H9 (cell line): ENCODE measurements at regions not wholly inside any gene's neighbourhood (a gene's known extent, or its start where the extent isn't known, plus 50 kb on each side); places are given as distances from the start of the nearest gene placed in this dataset.

Experiments
- DNase-seq: peaks from one replicate; pipeline ENCODE4 v3.0.0-alpha.2; 2017
- H2AFZ ChIP-seq: one replicate; pipeline ENCODE4 v1.6.1; 2013; ENCODE audit warnings: mild to moderate bottlenecking, low read length, control low read depth, moderate library complexity
- H2AK5ac ChIP-seq: 2 replicates; pipeline ENCODE4 v1.6.1; 2013; ENCODE audit warnings: low read length, control low read depth, mixed read lengths; ENCODE audit not compliant: insufficient read length
- H2BK120ac ChIP-seq: one replicate; pipeline ENCODE4 v1.6.1; 2013; ENCODE audit warnings: low read depth, mild to moderate bottlenecking, low read length, control low read depth, inconsistent platforms; ENCODE audit not compliant: poor library complexity, severe bottlenecking
- H2BK12ac ChIP-seq: 2 replicates; pipeline ENCODE4 v1.6.1; 2013; ENCODE audit warnings: low read length, control low read depth, mixed read lengths, low read depth; ENCODE audit not compliant: insufficient read length
- H2BK15ac ChIP-seq: 2 replicates; pipeline ENCODE4 v1.6.1; 2013; ENCODE audit warnings: low read depth, low read length, control low read depth
- H2BK20ac ChIP-seq: one replicate; pipeline ENCODE4 v1.6.1; 2013; ENCODE audit warnings: low read depth, mild to moderate bottlenecking, low read length, control low read depth, inconsistent platforms; ENCODE audit not compliant: poor library complexity, severe bottlenecking
- H2BK5ac ChIP-seq: 2 replicates; pipeline ENCODE4 v1.6.1; 2013; ENCODE audit warnings: low read length, control low read depth, mixed read lengths; ENCODE audit not compliant: insufficient read length
- H3K14ac ChIP-seq: 2 replicates; pipeline ENCODE4 v1.6.1; 2013; ENCODE audit warnings: low read length, control low read depth; ENCODE audit not compliant: insufficient read depth
- H3K18ac ChIP-seq: 2 replicates; pipeline ENCODE4 v1.6.1; 2013; ENCODE audit warnings: low read depth, mild to moderate bottlenecking, mixed read lengths, low read length, control low read depth; ENCODE audit not compliant: insufficient read length
- H3K23ac ChIP-seq: 2 replicates; pipeline ENCODE4 v1.6.1; 2013; ENCODE audit warnings: low read length, control low read depth, mixed read lengths, low read depth; ENCODE audit not compliant: insufficient read length
- H3K23me2 ChIP-seq: 2 replicates; pipeline ENCODE4 v1.6.1; 2013; ENCODE audit warnings: low read depth, mild to moderate bottlenecking, mixed read lengths, low read length, control low read depth; ENCODE audit not compliant: insufficient read length, poor library complexity, severe bottlenecking
- H3K27ac ChIP-seq: 2 replicates; pipeline ENCODE4 v1.5.1; 2013; ENCODE audit warnings: low read length, control low read depth, mixed read lengths, low read depth; ENCODE audit not compliant: insufficient read length
- H3K27me3 ChIP-seq: 2 replicates; pipeline ENCODE4 v1.6.1; 2013; ENCODE audit warnings: low read length, control low read depth, inconsistent platforms; ENCODE audit not compliant: insufficient read depth
- H3K4ac ChIP-seq: 2 replicates; pipeline ENCODE4 v1.6.1; 2013; ENCODE audit warnings: low read depth, mild to moderate bottlenecking, control low read depth, inconsistent platforms, low read length, moderate library complexity
- H3K4me1 ChIP-seq: 2 replicates; pipeline ENCODE4 v1.6.1; 2013; ENCODE audit warnings: low read length, control low read depth, inconsistent platforms; ENCODE audit not compliant: insufficient read depth
- H3K4me2 ChIP-seq: 2 replicates; pipeline ENCODE4 v1.6.1; 2013; ENCODE audit warnings: low read length, control low read depth, mixed read lengths; ENCODE audit not compliant: insufficient read length, insufficient read depth
- H3K56ac ChIP-seq: 2 replicates; pipeline ENCODE4 v1.6.1; 2013; ENCODE audit warnings: low read depth, mild to moderate bottlenecking, mixed read lengths, low read length, control low read depth; ENCODE audit not compliant: insufficient read length
- H3K79me1 ChIP-seq: 2 replicates; pipeline ENCODE4 v1.6.1; 2013; ENCODE audit warnings: low read depth, mild to moderate bottlenecking, moderate library complexity, low read length, control low read depth, inconsistent platforms; ENCODE audit not compliant: insufficient read depth, poor library complexity, severe bottlenecking
- H3K79me2 ChIP-seq: 2 replicates; pipeline ENCODE4 v1.6.1; 2013; ENCODE audit warnings: low read length, control low read depth, inconsistent platforms; ENCODE audit not compliant: insufficient read depth
- H3K9ac ChIP-seq: 2 replicates; pipeline ENCODE4 v1.6.1; 2013; ENCODE audit warnings: low read length, control low read depth, mixed read lengths; ENCODE audit not compliant: insufficient read length; ENCODE audit errors: extremely low read depth
- H3K9me3 ChIP-seq: one replicate; pipeline ENCODE4 v1.6.1; 2013; ENCODE audit warnings: low read depth, low read length, inconsistent platforms; ENCODE audit not compliant: control insufficient read depth
- H3T11ph ChIP-seq: one replicate; pipeline ENCODE4 v1.6.1; 2013; ENCODE audit warnings: mild to moderate bottlenecking, low read length, control low read depth, inconsistent platforms
- H4K20me1 ChIP-seq: one replicate; pipeline ENCODE4 v1.6.1; 2013; ENCODE audit not compliant: control insufficient read depth, insufficient read length, insufficient read depth
- H4K5ac ChIP-seq: 2 replicates; pipeline ENCODE4 v1.6.1; 2013; ENCODE audit warnings: low read depth, mild to moderate bottlenecking, mixed read lengths, low read length, control low read depth; ENCODE audit not compliant: insufficient read length
- H4K8ac ChIP-seq: replicated peaks from 2 replicates; pipeline ENCODE4 v1.6.1; 2013; ENCODE audit warnings: low read length, control low read depth, mixed read lengths, low read depth; ENCODE audit not compliant: insufficient read length
- H4K91ac ChIP-seq: 2 replicates; pipeline ENCODE4 v1.6.1; 2013; ENCODE audit warnings: low read depth, mild to moderate bottlenecking, moderate library complexity, mixed read lengths, low read length, control low read depth; ENCODE audit not compliant: insufficient read length
- H3K27ac Mint-ChIP-seq, 3 experiments: 2 replicates in 2 of 3; 3 replicates in 1 of 3; pipeline ENCODE4 v1.8.0; 2020 to 2021; ENCODE audit warnings: mixed read lengths in 3 of 3, mild to moderate bottlenecking in 1 of 3, moderate library complexity in 1 of 3
- H3K27me3 Mint-ChIP-seq: 2 replicates; pipeline ENCODE4 v1.8.0; 2021; ENCODE audit warnings: low read depth, mild to moderate bottlenecking, moderate library complexity, mixed read lengths
- H3K36me3 Mint-ChIP-seq, 3 experiments: 2 replicates in 2 of 3; 3 replicates in 1 of 3; pipeline ENCODE4 v1.8.0; 2020 to 2021; ENCODE audit warnings: low read depth in 3 of 3, mixed read lengths in 3 of 3; ENCODE audit not compliant: insufficient read depth in 1 of 3
- H3K4me1 Mint-ChIP-seq, 2 experiments: 2 replicates each; pipeline ENCODE4 v1.8.0; 2020; ENCODE audit warnings: mixed read lengths in 2 of 2
- H3K4me3 Mint-ChIP-seq, 2 experiments: 2 replicates in 1 of 2; 3 replicates in 1 of 2; pipeline ENCODE4 v1.8.0; 2020 to 2021; ENCODE audit warnings: mild to moderate bottlenecking in 2 of 2, mixed read lengths in 2 of 2, moderate library complexity in 1 of 2
- H3K9me3 Mint-ChIP-seq, 2 experiments: 2 replicates in 1 of 2; 3 replicates in 1 of 2; pipeline ENCODE4 v1.8.0; 2020; ENCODE audit warnings: mild to moderate bottlenecking in 2 of 2, mixed read lengths in 2 of 2, moderate library complexity in 1 of 2
- CTCF ChIP-seq: fragments of 200-600 bp; sonication (generic); conservative IDR thresholded peaks from 3 replicates; pipeline ENCODE4 v1.8.0; 2021; ENCODE audit warnings: antibody characterized with exemption, mild to moderate bottlenecking
- WGBS: extraction: QIAGEN DNeasy Blood & Tissue Kit; methylation state at CpG from one replicate; pipeline ENCODE4 v1.1.7; 2013; ENCODE audit warnings: missing lambda C conversion rate, low lambda C conversion rate, mixed read lengths; ENCODE audit not compliant: insufficient read length; ENCODE audit errors: extremely low coverage; 5-methylcytosine and 5-hydroxymethylcytosine counted together

- H2BK15ac ChIP-seq: no peak overlapping the region
- no peak overlapping the region for H2BK5ac ChIP-seq
- no peak overlapping the region for H3K4me2 ChIP-seq
- no peak overlapping the region for H4K5ac ChIP-seq
- H3K4me1 ChIP-seq: no peaks in the 10 kb centered on the region
- Mint-ChIP-seq H3K9me3 (no peaks in the 10 kb centered on the region; a peak in 1 of 5 replicates), H3K27ac (no peak overlapping the region), H3K27me3 (no peaks in the 10 kb centered on the region), H3K4me1 (no peaks in the 10 kb centered on the region), H3K36me3 (no peaks in the 10 kb centered on the region), H3K4me3 (no peak overlapping the region)
- no peak overlapping the region for H2BK120ac ChIP-seq
- no peak overlapping the region for H4K91ac ChIP-seq
- no peak overlapping the region for H3K9ac ChIP-seq
- no peak overlapping the region for H3K18ac ChIP-seq
- no peaks in the 10 kb centered on the region for H3K79me2 ChIP-seq
- WGBS: no CpG with 5 or more reads among the region's 2 CpGs
- no peak overlapping the region for H3K4ac ChIP-seq
- no peak overlapping the region for H2AK5ac ChIP-seq
- H3K23me2 ChIP-seq: no peaks in the 10 kb centered on the region
- no peak overlapping the region for H2BK12ac ChIP-seq
- no peaks in the 10 kb centered on the region for H4K20me1 ChIP-seq
- no peak overlapping the region for H2AFZ ChIP-seq
- no peak overlapping the region for H3K27ac ChIP-seq
- TF ChIP-seq CTCF: no peak
- no peaks in the 10 kb centered on the region for H3K79me1 ChIP-seq
- H3K56ac ChIP-seq: no peak overlapping the region
- no peak overlapping the region for H3T11ph ChIP-seq
- no peak overlapping the region for H2BK20ac ChIP-seq
- H3K14ac ChIP-seq: no peak overlapping the region
- DNase-seq: no peak
- no peaks in the 10 kb centered on the region for H3K27me3 ChIP-seq
- H3K23ac ChIP-seq: no peak overlapping the region
- H4K8ac ChIP-seq: no peak overlapping the region
- no peaks in the 10 kb centered on the region for H3K9me3 ChIP-seq
Observed at GRCh38 chr4:131093303-131093702, 1997.4 kb downstream of the C4orf33 start.
